Heart right ventricle (tissue), 16 donors: ENCODE measurements at regions not wholly inside any gene's neighbourhood (a gene's known extent, or its start where the extent isn't known, plus 50 kb on each side); places are given as distances from the start of the nearest gene placed in this dataset.

Experiments used
- ATAC-seq, 8 donors: fragments of 200-7000 bp; cut with Tn5 transposase; one replicate each; pipeline ENCODE4 v1.9.1; 2020; ENCODE audit warnings: mild to moderate bottlenecking in 8 of 8, moderate library complexity in 8 of 8, moderate number of reproducible peaks in 1 of 8
- DNase-seq, 2 donors: peaks; one replicate each; pipeline ENCODE4 v3.0.0-alpha.2; 2020
- H3K27ac ChIP-seq, 10 donors: fragments of 200-600 bp; sonication (generic) in 2 of 10; one replicate each; pipeline versions ENCODE4 v1.5.0 to v1.8.0; 2020 to 2022; ENCODE audit warnings: mild to moderate bottlenecking in 3 of 10
- H3K27me3 ChIP-seq, 7 donors: fragments of 200-600 bp; one replicate each; pipeline ENCODE4 v1.8.0; 2021 to 2022; ENCODE audit warnings: mild to moderate bottlenecking in 2 of 7
- H3K36me3 ChIP-seq, 9 donors: fragments of 200-600 bp; sonication (generic) in 1 of 9; one replicate each; pipeline versions ENCODE4 v1.5.0 to v1.8.0; 2020 to 2022; ENCODE audit warnings: mild to moderate bottlenecking in 2 of 9
- H3K4me1 ChIP-seq, 9 donors: fragments of 200-600 bp; sonication (generic) in 1 of 9; one replicate each; pipeline versions ENCODE4 v1.5.0 to v1.8.0; 2020 to 2022; ENCODE audit warnings: mild to moderate bottlenecking in 4 of 9
- H3K4me3 ChIP-seq, 10 donors: fragments of 200-600 bp; sonication (generic) in 2 of 10; one replicate each; pipeline versions ENCODE4 v1.5.0 to v1.8.0; 2020 to 2022; ENCODE audit warnings: mild to moderate bottlenecking in 7 of 10, moderate library complexity in 2 of 10
- H3K9me3 ChIP-seq, 11 donors: fragments of 200-600 bp in 10 of 11; sonication (generic) in 2 of 11; one replicate each; pipeline versions ENCODE4 v1.5.0 to v1.8.0; 2013 to 2022; ENCODE audit warnings: mild to moderate bottlenecking in 2 of 11, control low read depth in 1 of 11, moderate library complexity in 1 of 11
- WGBS, 2 donors: extraction: QIAGEN DNeasy Blood & Tissue Kit; methylation state at CpG; one replicate each; pipeline ENCODE4 v1.1.7; 2013; ENCODE audit warnings: inconsistent platforms in 1 of 2; 5-methylcytosine and 5-hydroxymethylcytosine counted together
- intact Hi-C, 10 donors: fragments of 100-400 bp; cut with DNase I; formaldehyde crosslinking; loops; one replicate each; pipeline versions ENCODE4 v1.11.1 to v1.14.2; 2022
- TF ChIP-seq, protein P1 (sequence below), 9 donors: fragments of 200-600 bp; sonication (generic) in 2 of 9; IDR thresholded peaks; one replicate each; pipeline versions ENCODE4 v1.5.0 to v1.8.0; 2021 to 2022; ENCODE audit warnings: antibody characterized with exemption in 9 of 9, mild to moderate bottlenecking in 5 of 9, moderate library complexity in 1 of 9
- donor health status: Arrhythmogenic right ventricular cardiomyopathy.
- donor health status: ischemic (EF 13 %, LVEDD 7.1; RV severe dilation, severe dysfunction).
- donor health status: healthy with polysubstance abuse.
- donor health status: DM: no; HTN: yes; CAD: no.
- donor health status: DM: no; HTN: no; CAD: no.
- donor health status: ischemic (EF 25% LVEDD 6.9; RV normal size, moderate dysfunction).
- donor health status: ischemic (EF 25% LVEDD 5.7; RV mildly dilated, moderate dysfunction).
- donor health status: healthy.
- donor health status: DM: yes; HTN: yes; CAD: no.
- donor health status: Ischemic cardiomyopathy.
- donor health status: ischemic (EF 35%, LVEDD 5.7; RV mildly dilated, moderate dysfunction).
- donor health status: nonischemic (EF 11% LVEDD 7.7; RV severe dilation, severe dysfunction).
- donor health status: DM: yes; HTN: yes; CAD: no.
- donor health status: PGD.
- donor health status: ischemic (EF 29% LVEDD 5.4; RV normal size, mild dysfunction).
- donor health status: nonischemic (EF 23%, LVEDD 6.1; RV moderate dilation, normal function).

DNA sequence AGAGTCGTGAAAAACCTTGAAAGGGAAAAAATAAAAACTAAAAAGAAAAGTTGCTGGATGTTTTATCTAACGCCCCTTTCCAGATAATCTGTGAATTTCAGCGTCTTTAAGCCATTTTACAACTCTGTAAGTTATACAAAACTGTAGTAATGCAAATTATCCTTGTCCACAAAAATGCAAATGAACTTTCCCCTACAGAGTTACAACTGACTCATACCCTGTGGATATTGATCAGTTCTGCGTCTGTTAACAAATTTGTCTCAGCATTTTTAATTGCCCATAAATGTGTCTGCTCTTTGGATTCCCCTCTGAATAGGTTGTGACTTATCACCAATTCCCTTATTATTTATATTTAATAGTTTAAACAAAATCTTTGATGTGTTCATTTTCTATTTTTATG lies 105.9 kb upstream of the PRLR start:
- H3K4me3 ChIP-seq, result no peak overlapping the region
- ATAC-seq, result no peak
- no peak for DNase-seq
- H3K9me3 ChIP-seq, result peaks cover 0 to 15% (median 0%) of the 10 kb centered on the region in 11 donors
- intact Hi-C loops, result no loop called here
- 84 to 85% methylated on average over 4 of the region's 4 CpGs for WGBS, 2 donors
- H3K27me3 ChIP-seq, result peaks cover 0 to 5% (median 0%) of the 10 kb centered on the region in 7 donors
- H3K4me1 ChIP-seq, result no peaks in the 10 kb centered on the region
- TF ChIP-seq, protein P1, sequence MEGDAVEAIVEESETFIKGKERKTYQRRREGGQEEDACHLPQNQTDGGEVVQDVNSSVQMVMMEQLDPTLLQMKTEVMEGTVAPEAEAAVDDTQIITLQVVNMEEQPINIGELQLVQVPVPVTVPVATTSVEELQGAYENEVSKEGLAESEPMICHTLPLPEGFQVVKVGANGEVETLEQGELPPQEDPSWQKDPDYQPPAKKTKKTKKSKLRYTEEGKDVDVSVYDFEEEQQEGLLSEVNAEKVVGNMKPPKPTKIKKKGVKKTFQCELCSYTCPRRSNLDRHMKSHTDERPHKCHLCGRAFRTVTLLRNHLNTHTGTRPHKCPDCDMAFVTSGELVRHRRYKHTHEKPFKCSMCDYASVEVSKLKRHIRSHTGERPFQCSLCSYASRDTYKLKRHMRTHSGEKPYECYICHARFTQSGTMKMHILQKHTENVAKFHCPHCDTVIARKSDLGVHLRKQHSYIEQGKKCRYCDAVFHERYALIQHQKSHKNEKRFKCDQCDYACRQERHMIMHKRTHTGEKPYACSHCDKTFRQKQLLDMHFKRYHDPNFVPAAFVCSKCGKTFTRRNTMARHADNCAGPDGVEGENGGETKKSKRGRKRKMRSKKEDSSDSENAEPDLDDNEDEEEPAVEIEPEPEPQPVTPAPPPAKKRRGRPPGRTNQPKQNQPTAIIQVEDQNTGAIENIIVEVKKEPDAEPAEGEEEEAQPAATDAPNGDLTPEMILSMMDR (IDR thresholded peaks at IDR 0.05), result no peak
- H3K36me3 ChIP-seq, result no peaks in the 10 kb centered on the region
- H3K27ac ChIP-seq, result no peak overlapping the region

DNA sequence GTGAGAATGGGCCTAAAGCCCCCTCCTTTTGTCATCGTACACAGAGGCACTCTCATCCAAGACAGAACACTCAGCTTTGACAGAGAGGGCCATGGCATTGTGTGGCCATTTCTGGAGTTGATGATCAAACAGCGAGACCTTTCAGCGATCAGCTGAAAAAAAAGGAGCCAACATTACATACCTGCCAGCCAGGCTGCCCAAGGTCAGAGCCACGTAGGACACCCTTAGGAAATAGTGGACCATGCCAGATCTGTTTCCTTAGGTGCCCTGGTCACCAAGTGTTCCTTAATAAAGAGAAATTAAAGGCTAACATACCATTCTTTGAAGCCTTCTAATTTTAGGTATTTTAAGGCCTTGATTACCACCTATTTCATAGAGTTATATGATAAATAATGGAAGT lies 105.5 kb upstream of the PRLR start:
- intact Hi-C loops, result no loop called here
- Histone ChIP-seq H3K4me3 (no peak overlapping the region), H3K9me3 (peaks cover 0 to 15% (median 0%) of the 10 kb centered on the region in 11 donors), H3K27ac (no peak overlapping the region), H3K36me3 (no peaks in the 10 kb centered on the region), H3K27me3 (peaks cover 0 to 5% (median 0%) of the 10 kb centered on the region in 7 donors), H3K4me1 (no peaks in the 10 kb centered on the region)
- ATAC-seq (no peak), DNase-seq (no peak)
- TF ChIP-seq, protein P1 (IDR thresholded peaks at IDR 0.05), result no peak
- WGBS, 2 donors, result 62 to 72% methylated on average over 4 of the region's 4 CpGs

DNA sequence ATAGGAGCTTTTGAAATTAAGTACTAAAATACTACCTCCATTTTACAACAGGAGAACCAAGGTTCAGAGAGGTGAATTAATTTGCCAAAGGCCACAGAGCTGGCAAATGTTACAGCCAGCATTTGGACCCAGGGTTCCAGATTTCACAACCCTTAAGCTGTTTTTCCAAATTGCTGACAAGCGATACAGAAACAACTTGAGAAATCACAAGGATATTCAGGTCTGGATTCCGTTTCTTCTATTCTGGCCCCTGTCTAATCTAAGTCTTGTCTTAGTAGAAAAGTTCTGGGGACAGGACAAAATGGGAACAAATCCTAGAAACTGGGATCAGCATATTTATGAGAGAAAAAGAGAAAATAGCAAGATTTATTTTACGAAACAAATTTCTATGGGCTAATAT lies 103.1 kb upstream of the PRLR start:
- 59 to 78% methylated on average over 3 of the region's 3 CpGs for WGBS, 2 donors
- H3K36me3 ChIP-seq, result no peaks in the 10 kb centered on the region
- ATAC-seq, result no peak
- H3K27me3 ChIP-seq, result no peaks in the 10 kb centered on the region
- H3K27ac ChIP-seq, result no peak overlapping the region
- H3K4me3 ChIP-seq, result no peak overlapping the region
- intact Hi-C loops, result no loop called here
- no peak for DNase-seq
- H3K4me1 ChIP-seq, result no peaks in the 10 kb centered on the region
- peaks cover 0 to 6% (median 0%) of the 10 kb centered on the region in 11 donors for H3K9me3 ChIP-seq
- TF ChIP-seq, protein P1 (IDR thresholded peaks at IDR 0.05), result no peak

DNA sequence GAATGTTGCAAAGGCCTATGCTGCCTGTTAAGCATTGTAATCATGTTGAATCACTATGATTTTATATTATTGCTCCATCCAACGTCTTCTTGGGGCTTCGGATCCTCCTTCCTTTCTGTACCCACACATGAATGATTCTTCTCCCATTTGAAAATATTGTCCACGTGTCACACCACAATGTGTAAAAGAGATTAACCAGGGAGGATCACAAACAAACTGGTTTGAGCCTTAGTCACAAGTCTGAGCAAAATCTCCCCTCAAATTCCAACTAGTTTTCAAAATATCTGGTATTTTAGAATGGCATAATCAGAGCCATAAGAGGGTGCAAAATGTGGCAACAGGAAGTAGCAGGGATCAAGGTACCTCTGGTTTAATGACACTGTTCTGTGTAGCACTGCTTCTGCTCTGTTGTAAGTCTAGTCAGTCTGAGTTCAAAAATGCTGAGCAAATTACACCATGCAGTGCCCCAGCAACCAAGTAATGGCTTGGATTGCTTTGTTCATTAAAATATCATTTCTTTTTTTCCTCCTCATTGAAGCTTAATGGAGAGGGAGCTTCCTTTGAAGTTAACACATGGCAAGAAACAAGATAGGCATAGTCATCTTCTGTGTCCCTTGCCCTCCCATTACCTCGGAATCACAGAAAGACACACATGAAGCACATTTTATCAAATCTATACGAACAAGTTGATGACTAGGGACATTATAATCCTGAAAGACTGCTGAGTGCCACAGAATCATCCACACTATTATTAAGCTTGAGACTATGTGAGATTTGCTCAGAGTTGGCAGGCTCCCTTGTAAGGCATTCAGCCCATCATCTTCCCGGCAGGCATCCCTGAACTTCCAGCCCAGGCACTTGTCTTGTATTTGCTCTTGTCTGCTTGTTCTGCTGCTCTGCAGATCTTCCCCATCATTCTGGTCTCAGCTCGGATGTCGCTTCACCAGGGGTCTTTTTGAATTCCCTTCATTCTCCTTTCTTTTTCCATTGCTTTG lies 102.0 kb upstream of the PRLR start:
- H3K9me3 ChIP-seq, result peaks cover 0 to 12% (median 0%) of the 10 kb centered on the region in 11 donors
- no peak overlapping the region for H3K27ac ChIP-seq
- intact Hi-C loops, result no loop called here
- no peaks in the 10 kb centered on the region for H3K36me3 ChIP-seq
- ATAC-seq (no peak), DNase-seq (no peak)
- H3K27me3 ChIP-seq, result no peaks in the 10 kb centered on the region
- H3K4me1 ChIP-seq, result no peaks in the 10 kb centered on the region
- 74% methylated on average over 8 of the region's 8 CpGs for WGBS, 2 donors
- TF ChIP-seq, protein P1 (IDR thresholded peaks at IDR 0.05), result no peak
- H3K4me3 ChIP-seq, result no peak overlapping the region
